GM21360 (cell line): ENCODE measurements at regions not wholly inside any gene's neighbourhood (a gene's known extent, or its start where the extent isn't known, plus 50 kb on each side); places are given as distances from the start of the nearest gene placed in this dataset.

ENCODE experiments used
- ATAC-seq: cut with Tn5 transposase; IDR thresholded peaks from one replicate; pipeline ENCODE4 v1.9.1; 2021; ENCODE audit warnings: mild to moderate bottlenecking, moderate library complexity; ENCODE audit not compliant: unreplicated experiment

- no peak for ATAC-seq
Measured at GRCh38 chr15:36230776-36231175, 348.6 kb upstream of the CDIN1 start.

GRCh38 chr15:36232491-36232890 is 346.9 kb upstream of the CDIN1 start:
- ATAC-seq, result no peak

- no peak for ATAC-seq
Measured at GRCh38 chr15:36234743-36235142, 344.7 kb upstream of the CDIN1 start.

GRCh38 chr15:36235173-36235572 is 344.3 kb upstream of the CDIN1 start:
- ATAC-seq, result no peak

GRCh38 chr15:36239509-36239908 is 339.9 kb upstream of the CDIN1 start:
- ATAC-seq, result no peak

GRCh38 chr15:36251450-36251849 is 328.0 kb upstream of the CDIN1 start:
- no peak for ATAC-seq

GRCh38 chr15:36252146-36252711 is 327.2 kb upstream of the CDIN1 start:
- no peak for ATAC-seq

GRCh38 chr15:36254426-36254825 is 325.0 kb upstream of the CDIN1 start:
- no peak for ATAC-seq

GRCh38 chr15:36256404-36256807 is 323.0 kb upstream of the CDIN1 start:
- no peak for ATAC-seq

- ATAC-seq, result no peak
Measured at GRCh38 chr15:36263666-36264065, 315.8 kb upstream of the CDIN1 start.

GRCh38 chr15:36265422-36265821 is 314.0 kb upstream of the CDIN1 start:
- no peak for ATAC-seq

- no peak for ATAC-seq
Measured at GRCh38 chr15:36271048-36271447, 308.4 kb upstream of the CDIN1 start.

- ATAC-seq, result no peak
Measured at GRCh38 chr15:36275656-36276055, 303.8 kb upstream of the CDIN1 start.

- no peak for ATAC-seq
Measured at GRCh38 chr15:36278219-36278618, 301.2 kb upstream of the CDIN1 start.

GRCh38 chr15:36282821-36283220 is 296.6 kb upstream of the CDIN1 start:
- no peak for ATAC-seq

GRCh38 chr15:36284911-36285310 is 294.5 kb upstream of the CDIN1 start:
- ATAC-seq, result no peak

GRCh38 chr15:36291501-36291900 is 287.9 kb upstream of the CDIN1 start:
- no peak for ATAC-seq

- no peak for ATAC-seq
Measured at GRCh38 chr15:36294359-36294758, 285.1 kb upstream of the CDIN1 start.

GRCh38 chr15:36301947-36302346 is 277.5 kb upstream of the CDIN1 start:
- ATAC-seq, result no peak

- ATAC-seq, result no peak
Measured at GRCh38 chr15:36313021-36313420, 266.4 kb upstream of the CDIN1 start.

GRCh38 chr15:36313736-36314280 is 265.6 kb upstream of the CDIN1 start:
- ATAC-seq, result no peak

- no peak for ATAC-seq
Measured at GRCh38 chr15:36315649-36316048, 263.8 kb upstream of the CDIN1 start.

GRCh38 chr15:36323615-36324014 is 255.8 kb upstream of the CDIN1 start:
- ATAC-seq, result no peak
